ENCODE measurements at regions not wholly inside any gene's neighbourhood (a gene's known extent, or its start where the extent isn't known, plus 50 kb on each side); places are given as distances from the start of the nearest gene placed in this dataset.

- Histone ChIP-seq H3K4me2 (no peak overlapping the region), H3K4me1 (no peaks in the 10 kb centered on the region), H3K27ac (no peak overlapping the region), H3K4me3 (no peak overlapping the region), H3K36me3 (no peaks in the 10 kb centered on the region), H3K27me3 (no peaks in the 10 kb centered on the region), H3K9me3 (replicated peaks in 1 of 11) (no peaks in the 10 kb centered on the region), H3K9ac (no peak overlapping the region), H4K20me1 (no peaks in the 10 kb centered on the region)
- TF ChIP-seq Cebpa-rat (IDR thresholded peaks at IDR 0.05) = no peak
Measured at GRCh38 chr3:117595615-117596014, 886.0 kb downstream of the TUSC7 start.

DNA sequence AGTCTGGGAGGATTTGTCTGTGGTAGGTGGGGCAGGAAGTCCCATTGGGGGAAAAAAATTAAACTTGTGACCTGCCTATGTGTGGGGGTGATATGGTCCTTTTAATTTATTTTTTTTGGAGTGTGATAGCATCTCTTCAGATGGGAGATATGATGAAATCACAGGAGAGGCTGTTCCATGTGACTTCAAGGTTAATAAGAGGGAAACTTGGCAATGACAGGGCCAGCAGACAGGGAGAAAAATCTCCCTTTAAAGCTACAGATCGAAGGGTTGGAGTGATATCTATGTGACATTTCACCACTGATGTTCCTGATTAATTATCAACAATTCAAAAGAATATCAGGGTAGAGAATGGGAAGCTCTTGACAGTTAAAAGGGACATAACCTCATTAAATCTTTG lies 886.9 kb downstream of the TUSC7 start:
- Histone ChIP-seq H3K9me3 (replicated peaks in 1 of 11) (no peaks in the 10 kb centered on the region), H3K4me1 (peaks cover 0 to 2% (median 0%) of the 10 kb centered on the region in 10 experiments; a peak in 4 of 20 replicates), H3K4me2 (no peak overlapping the region), H4K20me1 (no peaks in the 10 kb centered on the region), H3K27ac (no peak overlapping the region), H3K36me3 (no peaks in the 10 kb centered on the region), H3K27me3 (peaks cover 0 to 2% (median 0%) of the 10 kb centered on the region in 11 experiments; a peak in 1 of 22 replicates), H3K4me3 (no peak overlapping the region), H3K9ac (no peak overlapping the region)
- no peak for TF ChIP-seq Cebpa-rat (IDR thresholded peaks at IDR 0.05)

DNA sequence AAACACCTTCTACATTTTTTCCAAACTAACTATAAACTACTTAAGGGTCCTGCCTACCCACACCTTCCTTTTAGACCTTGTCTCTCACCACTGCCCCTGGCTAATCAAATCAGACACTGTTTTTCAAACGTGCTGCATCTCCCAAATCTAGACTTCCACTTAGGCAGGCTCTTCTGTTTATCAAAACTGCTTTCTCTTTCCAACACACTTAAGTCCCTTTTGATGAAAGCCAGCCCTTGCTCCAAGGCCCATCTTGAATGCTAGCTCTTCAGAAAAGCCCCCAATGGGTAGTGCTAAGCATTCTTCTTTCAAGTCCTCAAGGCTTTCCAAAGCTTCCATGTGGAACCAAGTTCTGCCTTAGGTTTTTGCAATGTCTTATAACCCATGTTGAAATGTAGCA lies 888.3 kb downstream of the TUSC7 start:
- no peak overlapping the region for H3K4me3 ChIP-seq
- peaks cover 0 to 10% (median 0%) of the 10 kb centered on the region in 11 experiments; a peak in 1 of 22 replicates for H3K27me3 ChIP-seq
- H3K36me3 ChIP-seq = no peaks in the 10 kb centered on the region
- no peaks in the 10 kb centered on the region for H3K9me3 ChIP-seq (replicated peaks in 1 of 11)
- TF ChIP-seq Cebpa-rat (IDR thresholded peaks at IDR 0.05) = no peak
- peaks cover 3 to 14% (median 10%) of the 10 kb centered on the region in 10 experiments for H3K4me1 ChIP-seq
- H4K20me1 ChIP-seq = no peaks in the 10 kb centered on the region
- H3K27ac ChIP-seq = no peak overlapping the region
- H3K9ac ChIP-seq = no peak overlapping the region
- H3K4me2 ChIP-seq = no peak overlapping the region

DNA sequence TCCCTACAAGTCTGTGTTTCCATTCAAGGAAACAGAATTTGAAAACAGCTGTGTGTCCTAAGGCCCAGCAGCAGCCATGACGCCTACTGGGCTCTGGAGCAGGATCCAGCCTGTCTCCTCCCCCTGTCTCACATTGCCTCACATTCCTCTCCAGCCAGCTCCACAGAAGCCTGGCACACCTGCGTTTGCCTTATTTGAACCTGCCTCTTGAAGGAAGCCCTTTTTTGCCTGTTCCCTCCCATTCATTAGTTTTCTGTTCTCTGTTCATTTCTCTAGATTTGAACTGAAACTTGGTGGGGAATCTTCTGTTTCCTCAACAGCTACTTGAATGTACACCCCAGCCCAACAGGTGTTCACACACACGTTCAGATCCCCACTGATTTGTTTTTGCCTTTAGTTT lies 890.5 kb downstream of the TUSC7 start:
- Histone ChIP-seq H3K9me3 (replicated peaks in 1 of 11) (no peaks in the 10 kb centered on the region), H3K4me2 (no peak overlapping the region), H3K27me3 (peaks cover 0 to 10% (median 0%) of the 10 kb centered on the region in 11 experiments; a peak in 1 of 22 replicates), H4K20me1 (no peaks in the 10 kb centered on the region), H3K4me3 (no peak overlapping the region), H3K4me1 (peaks cover 13 to 35% (median 25%) of the 10 kb centered on the region in 10 experiments), H3K27ac (no peak overlapping the region), H3K36me3 (no peaks in the 10 kb centered on the region), H3K9ac (no peak overlapping the region)
- no peak for TF ChIP-seq Cebpa-rat (IDR thresholded peaks at IDR 0.05)

GRCh38 chr3:117600666-117601065 lies 891.1 kb downstream of the TUSC7 start:
- no peaks in the 10 kb centered on the region for H3K36me3 ChIP-seq

GRCh38 chr3:117602058-117602644 lies 892.6 kb downstream of the TUSC7 start:
- H3K36me3 ChIP-seq = no peaks in the 10 kb centered on the region
- H3K4me3 ChIP-seq = no peak overlapping the region
- peaks cover 0 to 10% (median 0%) of the 10 kb centered on the region in 11 experiments; a peak in 1 of 22 replicates for H3K27me3 ChIP-seq
- TF ChIP-seq Cebpa-rat (IDR thresholded peaks at IDR 0.05) = no peak
- H3K9ac ChIP-seq = no peak overlapping the region
- no peak overlapping the region; a peak in 1 of 22 replicates for H3K27ac ChIP-seq
- no peaks in the 10 kb centered on the region for H3K9me3 ChIP-seq (replicated peaks in 1 of 11)
- peaks cover 13 to 35% (median 25%) of the 10 kb centered on the region in 10 experiments for H3K4me1 ChIP-seq
- peak overlapping the region in 5 of 11 experiments; percentile 31 to 78 (median 70); a peak in 8 of 22 replicates for H3K4me2 ChIP-seq
- H4K20me1 ChIP-seq = no peaks in the 10 kb centered on the region

More at GRCh38 chr3:117600666-117601065, 891.1 kb downstream of the TUSC7 start:
- no peaks in the 10 kb centered on the region for H3K9me3 ChIP-seq (replicated peaks in 1 of 11)
- no peaks in the 10 kb centered on the region for H4K20me1 ChIP-seq
- H3K27me3 ChIP-seq = peaks cover 0 to 10% (median 0%) of the 10 kb centered on the region in 11 experiments; a peak in 1 of 22 replicates
- peaks cover 13 to 35% (median 25%) of the 10 kb centered on the region in 10 experiments for H3K4me1 ChIP-seq
- TF ChIP-seq Cebpa-rat (IDR thresholded peaks at IDR 0.05) = no peak
- H3K4me3 ChIP-seq = no peak overlapping the region
- H3K9ac ChIP-seq = no peak overlapping the region
- H3K27ac ChIP-seq = no peak overlapping the region
- no peak overlapping the region for H3K4me2 ChIP-seq

GRCh38 chr3:117603097-117603496 lies 893.5 kb downstream of the TUSC7 start:
- H3K36me3 ChIP-seq = no peaks in the 10 kb centered on the region
- H3K27ac ChIP-seq = peak overlapping the region in 6 of 11 experiments; percentile 6 to 59 (median 30); a peak in 7 of 22 replicates
- peaks cover 13 to 35% (median 25%) of the 10 kb centered on the region in 10 experiments for H3K4me1 ChIP-seq
- no peak overlapping the region for H3K4me3 ChIP-seq
- no peak for TF ChIP-seq Cebpa-rat (IDR thresholded peaks at IDR 0.05)
- no peak overlapping the region; a peak in 1 of 22 replicates for H3K9ac ChIP-seq
- H4K20me1 ChIP-seq = no peaks in the 10 kb centered on the region
- H3K4me2 ChIP-seq = peak overlapping the region; percentile 43 to 78 (median 68)
- peaks cover 0 to 10% (median 0%) of the 10 kb centered on the region in 11 experiments; a peak in 1 of 22 replicates for H3K27me3 ChIP-seq
- no peaks in the 10 kb centered on the region for H3K9me3 ChIP-seq (replicated peaks in 1 of 11)

DNA sequence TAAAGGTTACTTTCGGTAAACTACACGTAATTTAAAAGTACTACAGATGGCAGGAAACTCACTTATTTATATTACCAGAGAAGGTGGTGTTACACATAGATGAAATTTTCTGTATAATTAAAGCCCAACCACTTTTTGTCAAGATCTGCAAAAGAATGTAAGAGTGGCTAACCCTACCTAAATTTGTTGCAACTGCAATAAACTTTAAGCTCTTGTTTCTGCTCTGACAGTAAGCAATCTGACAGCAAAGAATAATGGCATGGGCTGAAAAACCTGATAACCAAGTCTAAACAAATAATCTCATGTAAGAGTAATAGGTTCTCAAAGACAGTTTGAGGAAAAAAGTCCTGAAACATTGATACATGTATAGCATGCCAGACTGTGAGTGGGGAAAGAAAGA lies 897.3 kb downstream of the TUSC7 start:
- Histone ChIP-seq H3K4me2 (no peak overlapping the region), H4K20me1 (no peaks in the 10 kb centered on the region), H3K4me3 (no peak overlapping the region), H3K4me1 (peaks cover 13 to 30% (median 24%) of the 10 kb centered on the region in 10 experiments), H3K9me3 (replicated peaks in 1 of 11) (peaks cover 0 to 10% (median 8%) of the 10 kb centered on the region in 11 experiments; a peak in 15 of 22 replicates), H3K36me3 (no peaks in the 10 kb centered on the region), H3K9ac (no peak overlapping the region), H3K27me3 (peaks cover 0 to 4% (median 0%) of the 10 kb centered on the region in 11 experiments; a peak in 1 of 22 replicates), H3K27ac (no peak overlapping the region)
- no peak for TF ChIP-seq Cebpa-rat (IDR thresholded peaks at IDR 0.05)

GRCh38 chr3:117609330-117609729 lies 899.8 kb downstream of the TUSC7 start:
- no peak overlapping the region for H3K4me2 ChIP-seq
- H3K27me3 ChIP-seq = no peaks in the 10 kb centered on the region
- peaks cover 0 to 10% (median 8%) of the 10 kb centered on the region in 11 experiments; a peak in 15 of 22 replicates for H3K9me3 ChIP-seq (replicated peaks in 1 of 11)
- no peaks in the 10 kb centered on the region for H3K36me3 ChIP-seq
- H3K4me1 ChIP-seq = peaks cover 0 to 7% (median 3%) of the 10 kb centered on the region in 10 experiments; a peak in 7 of 20 replicates
- no peaks in the 10 kb centered on the region for H4K20me1 ChIP-seq
- H3K4me3 ChIP-seq = no peak overlapping the region
- no peak for TF ChIP-seq Cebpa-rat (IDR thresholded peaks at IDR 0.05)
- H3K27ac ChIP-seq = no peak overlapping the region
- no peak overlapping the region for H3K9ac ChIP-seq
